SK-N-SH treated with all-trans-retinoic acid at 6 μM for 48 hours (cell line): ENCODE measurements at regions not wholly inside any gene's neighbourhood (a gene's known extent, or its start where the extent isn't known, plus 50 kb on each side); places are given as distances from the start of the nearest gene placed in this dataset.

Experiments
- ARNTL ChIP-seq: fragments of 450-650 bp; formaldehyde crosslinking; IDR thresholded peaks from 2 replicates; pipeline ENCODE4 v1.5.0; 2020; ENCODE audit warnings: low read depth, mild to moderate bottlenecking, moderate library complexity, borderline replicate concordance
- GLIS3 ChIP-seq: fragments of 250-450 bp; sonication (Bioruptor Pico); IDR thresholded peaks from 2 replicates; pipeline ENCODE4 v1.5.0; 2020; ENCODE audit warnings: mild to moderate bottlenecking, moderate library complexity
- RARB ChIP-seq: fragments of 250-450 bp; sonication (Bioruptor Pico); IDR thresholded peaks from 2 replicates; pipeline ENCODE4 v1.8.0; 2021; ENCODE audit warnings: mild to moderate bottlenecking, moderate library complexity
- SNAI2 ChIP-seq: fragments of 250-450 bp; sonication (Bioruptor Pico); IDR thresholded peaks from 2 replicates; pipeline ENCODE4 v1.5.0; 2020; ENCODE audit warnings: mild to moderate bottlenecking, moderate library complexity
- ZFP3 ChIP-seq: fragments of 250-450 bp; sonication (Bioruptor Pico); IDR thresholded peaks from 2 replicates; pipeline ENCODE4 v1.5.0; 2020; ENCODE audit warnings: mild to moderate bottlenecking, moderate library complexity
- TF ChIP-seq, protein P1 (sequence below): fragments of 250-450 bp; sonication (Bioruptor Pico); IDR thresholded peaks from 2 replicates; pipeline ENCODE4 v1.5.0; 2020; ENCODE audit warnings: mild to moderate bottlenecking, moderate library complexity
- TF ChIP-seq, protein P2 (sequence below): fragments of 250-450 bp; sonication (Bioruptor Pico); IDR thresholded peaks from 2 replicates; pipeline ENCODE4 v1.8.0; 2021; ENCODE audit warnings: low read depth, mild to moderate bottlenecking, moderate library complexity, borderline replicate concordance
- TF ChIP-seq, protein P3 (sequence below): fragments of 250-450 bp; sonication (Bioruptor Pico); IDR thresholded peaks from 2 replicates; pipeline ENCODE4 v1.5.1; 2021; ENCODE audit warnings: mild to moderate bottlenecking, moderate library complexity
- TF ChIP-seq, protein P4 (sequence below): fragments of 250-450 bp; sonication (Bioruptor Pico); IDR thresholded peaks from 2 replicates; pipeline ENCODE4 v1.8.0; 2020; ENCODE audit warnings: mild to moderate bottlenecking, moderate library complexity, borderline replicate concordance

DNA sequence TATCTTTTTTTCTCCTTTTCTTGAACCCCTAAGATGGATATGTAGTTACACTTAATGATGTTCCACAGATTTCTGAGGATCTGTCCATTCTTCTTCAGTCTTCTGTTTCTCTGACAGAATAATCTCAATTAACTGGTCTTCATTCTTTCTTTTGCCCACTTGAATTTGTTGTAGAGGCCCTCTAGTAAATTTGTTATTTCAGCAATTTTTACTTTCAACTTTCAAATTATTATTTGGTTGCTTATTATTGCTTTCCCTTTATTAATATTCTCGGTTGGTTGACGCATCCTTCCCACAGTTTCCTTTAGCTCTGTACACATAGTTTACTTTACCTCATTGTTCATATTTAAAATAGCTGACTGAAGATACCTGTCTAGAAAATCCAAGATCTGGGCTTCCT is 1013.7 kb upstream of the CNTN5 start:
- TF ChIP-seq ARNTL (no peak), SNAI2 (CRISPR knock-in tag) (no peak), ZFP3 (CRISPR knock-in tag) (no peak), RARB (CRISPR knock-in tag) (no peak), GLIS3 (no peak)
- TF ChIP-seq, protein P1, sequence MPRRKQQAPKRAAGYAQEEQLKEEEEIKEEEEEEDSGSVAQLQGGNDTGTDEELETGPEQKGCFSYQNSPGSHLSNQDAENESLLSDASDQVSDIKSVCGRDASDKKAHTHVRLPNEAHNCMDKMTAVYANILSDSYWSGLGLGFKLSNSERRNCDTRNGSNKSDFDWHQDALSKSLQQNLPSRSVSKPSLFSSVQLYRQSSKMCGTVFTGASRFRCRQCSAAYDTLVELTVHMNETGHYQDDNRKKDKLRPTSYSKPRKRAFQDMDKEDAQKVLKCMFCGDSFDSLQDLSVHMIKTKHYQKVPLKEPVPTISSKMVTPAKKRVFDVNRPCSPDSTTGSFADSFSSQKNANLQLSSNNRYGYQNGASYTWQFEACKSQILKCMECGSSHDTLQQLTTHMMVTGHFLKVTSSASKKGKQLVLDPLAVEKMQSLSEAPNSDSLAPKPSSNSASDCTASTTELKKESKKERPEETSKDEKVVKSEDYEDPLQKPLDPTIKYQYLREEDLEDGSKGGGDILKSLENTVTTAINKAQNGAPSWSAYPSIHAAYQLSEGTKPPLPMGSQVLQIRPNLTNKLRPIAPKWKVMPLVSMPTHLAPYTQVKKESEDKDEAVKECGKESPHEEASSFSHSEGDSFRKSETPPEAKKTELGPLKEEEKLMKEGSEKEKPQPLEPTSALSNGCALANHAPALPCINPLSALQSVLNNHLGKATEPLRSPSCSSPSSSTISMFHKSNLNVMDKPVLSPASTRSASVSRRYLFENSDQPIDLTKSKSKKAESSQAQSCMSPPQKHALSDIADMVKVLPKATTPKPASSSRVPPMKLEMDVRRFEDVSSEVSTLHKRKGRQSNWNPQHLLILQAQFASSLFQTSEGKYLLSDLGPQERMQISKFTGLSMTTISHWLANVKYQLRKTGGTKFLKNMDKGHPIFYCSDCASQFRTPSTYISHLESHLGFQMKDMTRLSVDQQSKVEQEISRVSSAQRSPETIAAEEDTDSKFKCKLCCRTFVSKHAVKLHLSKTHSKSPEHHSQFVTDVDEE (CRISPR knock-in tag) = no peak
- TF ChIP-seq, protein P2, sequence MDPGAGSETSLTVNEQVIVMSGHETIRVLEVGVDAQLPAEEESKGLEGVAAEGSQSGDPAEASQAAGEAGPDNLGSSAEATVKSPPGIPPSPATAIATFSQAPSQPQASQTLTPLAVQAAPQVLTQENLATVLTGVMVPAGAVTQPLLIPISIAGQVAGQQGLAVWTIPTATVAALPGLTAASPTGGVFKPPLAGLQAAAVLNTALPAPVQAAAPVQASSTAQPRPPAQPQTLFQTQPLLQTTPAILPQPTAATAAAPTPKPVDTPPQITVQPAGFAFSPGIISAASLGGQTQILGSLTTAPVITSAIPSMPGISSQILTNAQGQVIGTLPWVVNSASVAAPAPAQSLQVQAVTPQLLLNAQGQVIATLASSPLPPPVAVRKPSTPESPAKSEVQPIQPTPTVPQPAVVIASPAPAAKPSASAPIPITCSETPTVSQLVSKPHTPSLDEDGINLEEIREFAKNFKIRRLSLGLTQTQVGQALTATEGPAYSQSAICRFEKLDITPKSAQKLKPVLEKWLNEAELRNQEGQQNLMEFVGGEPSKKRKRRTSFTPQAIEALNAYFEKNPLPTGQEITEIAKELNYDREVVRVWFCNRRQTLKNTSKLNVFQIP (CRISPR knock-in tag) = no peak
- TF ChIP-seq, protein P3, sequence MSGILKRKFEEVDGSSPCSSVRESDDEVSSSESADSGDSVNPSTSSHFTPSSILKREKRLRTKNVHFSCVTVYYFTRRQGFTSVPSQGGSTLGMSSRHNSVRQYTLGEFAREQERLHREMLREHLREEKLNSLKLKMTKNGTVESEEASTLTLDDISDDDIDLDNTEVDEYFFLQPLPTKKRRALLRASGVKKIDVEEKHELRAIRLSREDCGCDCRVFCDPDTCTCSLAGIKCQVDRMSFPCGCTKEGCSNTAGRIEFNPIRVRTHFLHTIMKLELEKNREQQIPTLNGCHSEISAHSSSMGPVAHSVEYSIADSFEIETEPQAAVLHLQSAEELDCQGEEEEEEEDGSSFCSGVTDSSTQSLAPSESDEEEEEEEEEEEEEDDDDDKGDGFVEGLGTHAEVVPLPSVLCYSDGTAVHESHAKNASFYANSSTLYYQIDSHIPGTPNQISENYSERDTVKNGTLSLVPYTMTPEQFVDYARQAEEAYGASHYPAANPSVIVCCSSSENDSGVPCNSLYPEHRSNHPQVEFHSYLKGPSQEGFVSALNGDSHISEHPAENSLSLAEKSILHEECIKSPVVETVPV (CRISPR knock-in tag) = no peak
- TF ChIP-seq, protein P4, sequence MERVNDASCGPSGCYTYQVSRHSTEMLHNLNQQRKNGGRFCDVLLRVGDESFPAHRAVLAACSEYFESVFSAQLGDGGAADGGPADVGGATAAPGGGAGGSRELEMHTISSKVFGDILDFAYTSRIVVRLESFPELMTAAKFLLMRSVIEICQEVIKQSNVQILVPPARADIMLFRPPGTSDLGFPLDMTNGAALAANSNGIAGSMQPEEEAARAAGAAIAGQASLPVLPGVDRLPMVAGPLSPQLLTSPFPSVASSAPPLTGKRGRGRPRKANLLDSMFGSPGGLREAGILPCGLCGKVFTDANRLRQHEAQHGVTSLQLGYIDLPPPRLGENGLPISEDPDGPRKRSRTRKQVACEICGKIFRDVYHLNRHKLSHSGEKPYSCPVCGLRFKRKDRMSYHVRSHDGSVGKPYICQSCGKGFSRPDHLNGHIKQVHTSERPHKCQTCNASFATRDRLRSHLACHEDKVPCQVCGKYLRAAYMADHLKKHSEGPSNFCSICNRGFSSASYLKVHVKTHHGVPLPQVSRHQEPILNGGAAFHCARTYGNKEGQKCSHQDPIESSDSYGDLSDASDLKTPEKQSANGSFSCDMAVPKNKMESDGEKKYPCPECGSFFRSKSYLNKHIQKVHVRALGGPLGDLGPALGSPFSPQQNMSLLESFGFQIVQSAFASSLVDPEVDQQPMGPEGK (CRISPR knock-in tag) = no peak
